HCT116 (cell line): ENCODE measurements at regions not wholly inside any gene's neighbourhood (a gene's known extent, or its start where the extent isn't known, plus 50 kb on each side); places are given as distances from the start of the nearest gene placed in this dataset.

Source experiments
- EZH2 ChIP-seq: fragments of 200-600 bp; sonication (generic); IDR thresholded peaks from 2 replicates; pipeline ENCODE4 v1.6.1; 2017; ENCODE audit warnings: antibody characterized with exemption, mixed run types
- POLR2A ChIP-seq: IDR thresholded peaks from 2 replicates; pipeline ENCODE4 v1.7.0; 2011; ENCODE audit warnings: borderline replicate concordance; ENCODE audit not compliant: insufficient read depth, insufficient read length; ENCODE audit errors: extremely low read depth
- SIN3A ChIP-seq: IDR thresholded peaks from 2 replicates; pipeline ENCODE4 v1.6.1; 2012; ENCODE audit warnings: low read depth
- ZFX ChIP-seq: fragments of 450-650 bp; IDR thresholded peaks from 2 replicates; pipeline ENCODE4 v1.6.1; 2017
- TF ChIP-seq, protein P1 (sequence below), 3 experiments: fragments of 200-600 bp in 1 of 3; sonication (generic) in 1 of 3; IDR thresholded peaks in 2 of 3; conservative IDR thresholded peaks in 1 of 3; 2 replicates each; pipeline ENCODE4 v1.5.1; 2012 to 2017; ENCODE audit warnings: low read depth in 2 of 3, low read length in 2 of 3, antibody characterized with exemption in 1 of 3, borderline replicate concordance in 1 of 3, control low read depth in 1 of 3, mild to moderate bottlenecking in 1 of 3, mixed read lengths in 1 of 3, mixed run types in 1 of 3, moderate library complexity in 1 of 3; ENCODE audit not compliant: insufficient read depth in 1 of 3

DNA sequence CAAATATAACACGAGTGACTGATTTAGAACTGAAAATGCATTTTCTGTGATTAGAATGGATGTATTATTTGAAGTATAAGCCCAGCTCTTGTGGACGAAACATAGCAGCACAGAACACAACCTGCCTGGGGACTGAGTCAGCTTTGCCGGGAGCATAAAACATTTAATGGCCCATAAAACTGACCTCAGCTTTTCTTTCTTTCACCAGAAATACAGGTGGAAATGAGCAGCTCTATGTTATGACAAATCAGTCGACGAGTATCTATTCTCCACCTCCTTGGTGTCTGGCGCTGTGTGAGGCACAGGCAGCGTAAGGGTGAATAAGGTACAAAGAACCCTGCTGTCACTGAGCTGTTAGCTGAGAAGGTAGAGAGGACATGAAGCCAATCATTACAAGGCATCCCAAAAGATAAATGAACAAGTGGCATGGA, 471.6 kb upstream of the AKR1E2 start:
- TF ChIP-seq, protein P1, sequence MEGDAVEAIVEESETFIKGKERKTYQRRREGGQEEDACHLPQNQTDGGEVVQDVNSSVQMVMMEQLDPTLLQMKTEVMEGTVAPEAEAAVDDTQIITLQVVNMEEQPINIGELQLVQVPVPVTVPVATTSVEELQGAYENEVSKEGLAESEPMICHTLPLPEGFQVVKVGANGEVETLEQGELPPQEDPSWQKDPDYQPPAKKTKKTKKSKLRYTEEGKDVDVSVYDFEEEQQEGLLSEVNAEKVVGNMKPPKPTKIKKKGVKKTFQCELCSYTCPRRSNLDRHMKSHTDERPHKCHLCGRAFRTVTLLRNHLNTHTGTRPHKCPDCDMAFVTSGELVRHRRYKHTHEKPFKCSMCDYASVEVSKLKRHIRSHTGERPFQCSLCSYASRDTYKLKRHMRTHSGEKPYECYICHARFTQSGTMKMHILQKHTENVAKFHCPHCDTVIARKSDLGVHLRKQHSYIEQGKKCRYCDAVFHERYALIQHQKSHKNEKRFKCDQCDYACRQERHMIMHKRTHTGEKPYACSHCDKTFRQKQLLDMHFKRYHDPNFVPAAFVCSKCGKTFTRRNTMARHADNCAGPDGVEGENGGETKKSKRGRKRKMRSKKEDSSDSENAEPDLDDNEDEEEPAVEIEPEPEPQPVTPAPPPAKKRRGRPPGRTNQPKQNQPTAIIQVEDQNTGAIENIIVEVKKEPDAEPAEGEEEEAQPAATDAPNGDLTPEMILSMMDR (IDR thresholded peaks at IDR 0.05 in 2 of 3, conservative IDR thresholded peaks at IDR 0.05 in 1 of 3; ENCODE audit: borderline replicate concordance in 1 of 3, insufficient read depth in 1 of 3, low read depth in 2 of 3, low read length in 2 of 3) = no peak
- TF ChIP-seq EZH2 (no peak), ZFX (no peak), SIN3A (0 out of 2 replicates have a peak, but pooled peaks have one; percentile 57), POLR2A (peak; percentile 30)
